NCI-H2227 (cell line): ENCODE measurements at regions not wholly inside any gene's neighbourhood (a gene's known extent, or its start where the extent isn't known, plus 50 kb on each side); places are given as distances from the start of the nearest gene placed in this dataset.
"Not testable (repeated sequence)": the region's sequence is repeated elsewhere in the genome, so short reads cannot be mapped to it uniquely, and the experiment has no call there.

Experiments used
- DNase-seq: peaks from one replicate; lab custom pipeline; 2025; ENCODE audit not compliant: unreplicated experiment; lab: John Stamatoyannopoulos, UW

GRCh38 chr21:32934068-32934467, 91.7 kb upstream of the OLIG2 start:
- not testable (repeated sequence) for DNase-seq

DNA sequence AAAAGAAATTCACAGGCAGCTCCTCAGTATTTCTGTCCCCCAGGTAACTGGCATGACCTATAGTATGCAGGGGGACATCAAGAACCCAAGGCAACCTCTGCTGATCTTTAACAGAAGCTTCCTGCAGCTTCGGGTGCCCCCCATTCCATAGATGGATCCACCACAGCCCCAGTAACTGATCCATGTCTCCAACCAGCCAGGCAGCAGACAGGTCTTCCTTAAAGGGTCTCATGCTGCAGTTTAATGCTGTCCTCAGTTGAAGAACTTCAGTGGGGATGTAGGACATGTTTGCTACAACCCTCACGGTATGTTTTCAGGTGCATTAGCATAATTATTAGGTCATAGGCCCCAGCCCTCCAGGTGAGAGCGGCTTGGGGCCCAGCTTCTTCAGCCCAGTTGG, 90.9 kb upstream of the OLIG2 start:
- DNase-seq = no peak

DNA sequence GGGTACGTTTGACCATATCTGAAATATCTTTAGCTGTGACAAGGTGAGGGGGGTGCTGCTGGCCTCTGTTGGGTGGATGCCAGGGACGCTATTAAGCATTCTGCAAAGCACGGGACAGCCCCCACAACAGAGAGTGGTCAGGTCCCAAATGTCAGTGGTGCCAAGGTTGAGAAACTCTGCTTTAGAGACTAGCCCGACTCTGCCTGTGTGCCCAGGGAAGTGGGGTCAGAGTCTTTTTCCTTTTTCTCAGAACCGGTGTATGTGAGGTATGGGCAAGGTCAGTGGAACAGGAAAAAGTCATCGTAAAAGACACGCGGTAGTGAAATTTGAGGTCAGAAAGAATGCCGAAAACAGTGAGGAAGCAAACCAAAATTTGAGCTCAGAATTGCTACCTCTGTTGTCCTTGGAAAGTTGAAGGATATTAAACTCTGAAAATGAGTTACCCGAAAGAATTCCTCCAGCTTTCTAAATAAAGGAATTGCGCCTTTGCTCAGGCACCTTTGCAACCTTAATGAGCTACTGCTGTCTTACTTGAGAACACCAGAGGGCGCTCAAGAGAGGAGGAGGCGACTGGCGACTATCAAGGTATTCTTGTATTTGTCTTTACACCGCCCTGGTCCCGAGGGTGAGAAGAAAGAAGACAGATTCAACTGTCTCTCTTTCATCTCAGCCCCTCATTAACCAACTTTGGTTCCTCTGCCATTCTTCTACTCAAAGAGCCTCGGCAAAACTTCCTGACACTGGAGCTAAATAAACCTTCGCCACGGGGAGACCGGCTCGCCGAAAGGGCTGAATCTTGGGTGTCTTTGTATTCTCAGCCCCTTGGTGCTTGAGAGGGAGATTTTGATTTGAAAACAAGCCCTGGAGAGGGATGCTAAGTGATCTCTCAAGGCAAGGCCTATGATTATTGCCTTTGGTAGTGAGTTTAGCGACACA, 85.4 kb upstream of the OLIG2 start:
- DNase-seq = peak; percentile 58

GRCh38 chr21:32941263-32941662, 84.5 kb upstream of the OLIG2 start:
- no peak for DNase-seq

- DNase-seq = no peak
Observed at GRCh38 chr21:32946654-32947053, 79.1 kb upstream of the OLIG2 start.

DNA sequence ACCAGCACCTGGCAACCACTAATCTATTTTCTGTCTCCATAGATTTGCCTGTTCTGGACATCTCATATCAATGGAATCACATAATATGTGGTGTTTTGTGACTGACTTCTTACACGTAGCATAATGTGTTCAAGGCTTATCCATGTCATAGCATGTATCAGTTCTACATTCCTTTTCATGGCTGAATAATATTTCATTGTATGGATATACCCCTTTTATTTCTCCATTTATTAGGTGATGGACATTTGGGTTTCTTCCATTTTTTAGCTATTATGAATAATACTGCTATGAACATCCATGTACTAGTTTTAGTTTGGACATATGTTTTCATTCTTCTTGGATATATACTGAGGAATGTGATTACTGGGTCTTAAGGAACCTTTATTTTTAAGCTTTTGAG, 78.0 kb upstream of the OLIG2 start:
- DNase-seq = no peak

- DNase-seq = no peak
Observed at GRCh38 chr21:32949701-32950100, 76.0 kb upstream of the OLIG2 start.

- DNase-seq = no peak
Observed at GRCh38 chr21:32951041-32951440, 74.7 kb upstream of the OLIG2 start.

GRCh38 chr21:32954353-32954752, 71.4 kb upstream of the OLIG2 start:
- no peak for DNase-seq

GRCh38 chr21:32955311-32956060, 70.2 kb upstream of the OLIG2 start:
- DNase-seq = no peak

- DNase-seq = no peak
Observed at GRCh38 chr21:32956061-32956656, 69.6 kb upstream of the OLIG2 start.

DNA sequence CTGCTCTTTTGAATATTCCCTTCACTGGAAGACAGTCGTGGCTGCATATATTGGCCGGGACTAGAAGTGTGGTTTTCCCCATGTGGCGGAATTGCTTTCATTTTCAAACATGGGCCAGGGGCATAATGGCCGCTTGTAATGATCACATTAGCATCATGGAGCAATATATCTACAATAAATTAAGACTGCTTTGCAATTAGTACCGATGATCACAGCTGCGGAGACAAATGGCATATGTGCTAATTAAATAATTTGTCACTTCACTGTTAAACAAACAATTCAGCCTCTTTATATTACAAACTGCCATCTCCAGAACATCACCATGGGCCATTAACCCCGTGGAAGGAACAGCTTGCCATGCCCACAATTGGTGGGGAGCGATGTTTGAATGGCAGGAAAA, 68.2 kb upstream of the OLIG2 start:
- no peak for DNase-seq

DNA sequence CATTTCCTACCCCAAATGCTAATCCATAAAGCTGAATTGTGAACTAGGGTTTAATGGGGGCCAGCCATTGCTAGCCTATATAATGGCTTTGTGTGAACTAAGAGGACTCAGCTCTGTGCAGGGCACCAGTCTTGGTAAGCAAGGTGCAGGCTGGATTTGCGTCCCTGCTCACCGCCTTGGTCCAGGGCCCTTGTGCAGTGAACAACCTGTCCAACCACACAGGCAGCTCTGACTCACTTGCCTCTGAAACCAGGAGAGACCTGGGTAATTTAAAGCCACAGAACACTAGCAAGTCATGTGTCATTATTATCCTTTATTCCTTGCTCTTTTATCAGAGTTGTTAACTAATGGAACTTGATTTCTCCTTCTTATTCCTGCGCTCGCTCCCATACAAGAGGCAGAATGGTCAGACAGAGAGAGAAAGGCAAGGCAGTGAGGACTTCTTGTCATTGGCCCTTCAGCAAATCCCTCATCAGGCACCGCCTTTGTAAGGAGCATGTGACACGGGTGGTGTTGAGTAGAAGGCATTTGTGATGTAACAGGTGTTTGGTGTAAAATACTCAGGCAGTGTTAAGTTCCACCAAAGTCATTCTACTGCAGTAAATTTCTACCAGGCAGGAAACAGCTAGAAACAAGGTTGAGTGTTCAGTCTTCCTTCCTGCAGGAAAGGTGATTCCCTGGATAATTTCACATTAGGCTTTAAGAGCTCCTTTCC, 67.3 kb upstream of the OLIG2 start:
- DNase-seq = no peak

DNA sequence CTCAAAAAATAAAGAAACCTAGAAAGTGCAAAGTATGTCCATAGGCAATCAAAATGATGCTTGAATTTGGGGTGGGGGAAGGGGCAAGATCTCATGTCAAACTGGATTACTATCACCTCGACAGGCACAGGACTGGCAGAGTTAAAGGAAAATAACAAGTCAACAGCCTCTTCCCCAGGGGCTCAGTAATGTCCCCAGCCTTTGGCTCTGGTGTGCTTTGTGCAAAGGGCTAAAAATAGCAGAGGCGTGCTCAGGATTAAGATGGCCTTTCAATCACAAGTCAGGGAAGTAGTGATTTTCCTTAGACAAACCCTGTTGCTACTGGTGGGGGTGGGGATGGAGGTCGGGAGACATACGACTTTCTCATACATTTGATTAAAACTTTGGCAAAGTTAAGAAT, 63.5 kb upstream of the OLIG2 start:
- no peak for DNase-seq

GRCh38 chr21:32965129-32965680, 60.5 kb upstream of the OLIG2 start:
- no peak for DNase-seq

- no peak for DNase-seq
Observed at GRCh38 chr21:32966120-32966519, 59.6 kb upstream of the OLIG2 start.

GRCh38 chr21:32968103-32968502, 57.6 kb upstream of the OLIG2 start:
- not testable (repeated sequence) for DNase-seq

DNA sequence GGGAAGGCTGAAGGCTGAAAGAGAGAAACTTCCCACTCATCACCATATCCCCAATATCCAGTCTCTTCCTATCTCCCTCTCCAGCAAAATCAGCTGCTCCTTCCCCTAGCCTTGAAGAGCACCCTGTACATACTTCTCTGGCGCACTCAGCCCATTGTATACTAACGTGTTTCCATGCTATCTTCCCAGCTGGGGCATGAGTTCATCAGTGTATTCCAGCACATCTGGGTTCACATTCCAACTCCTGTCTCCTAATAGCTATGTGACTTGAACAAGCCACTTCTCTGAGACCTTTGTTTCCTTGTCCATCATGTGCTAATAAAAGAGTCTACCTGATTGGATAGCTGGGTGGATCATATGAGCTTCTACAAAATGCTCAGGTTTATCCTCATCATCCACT, 51.1 kb upstream of the OLIG2 start:
- no peak for DNase-seq

- DNase-seq = no peak
Observed at GRCh38 chr21:32975811-32976431, 49.8 kb upstream of the OLIG2 start.
